Neural progenitor cell (in vitro differentiated cells): ENCODE measurements at regions not wholly inside any gene's neighbourhood (a gene's known extent, or its start where the extent isn't known, plus 50 kb on each side); places are given as distances from the start of the nearest gene placed in this dataset.

Experiments used
- EZH2 ChIP-seq: fragments of 200-600 bp; sonication (generic); IDR thresholded peaks from 2 replicates; pipeline ENCODE4 v1.6.1; 2017; ENCODE audit warnings: antibody characterized with exemption, mild to moderate bottlenecking, moderate library complexity
- TF ChIP-seq, protein P1 (sequence below): fragments of 200-600 bp; sonication (generic); IDR thresholded peaks from 2 replicates; pipeline ENCODE4 v1.5.1; 2017; ENCODE audit warnings: antibody characterized with exemption, mild to moderate bottlenecking

DNA sequence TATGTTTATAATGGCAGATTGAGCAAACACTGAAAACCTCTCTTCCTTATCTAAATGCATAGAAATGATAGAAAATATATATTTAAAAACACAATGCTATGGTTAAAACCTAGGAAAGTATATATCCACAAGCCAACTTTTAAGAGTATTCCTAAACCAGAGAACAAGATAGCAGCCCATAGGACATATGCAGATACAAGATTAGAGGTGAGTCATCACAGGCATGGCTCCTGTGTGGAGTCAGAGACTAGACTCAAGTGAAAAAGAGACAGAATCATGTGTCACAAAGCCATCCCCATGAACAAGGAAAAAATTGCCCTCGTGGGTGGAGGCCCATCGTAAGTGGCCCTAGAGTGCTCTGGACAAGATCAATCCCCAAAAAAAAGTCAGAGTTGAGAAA lies 199.4 kb upstream of the PPP2R3A start:
- TF ChIP-seq, protein P1, sequence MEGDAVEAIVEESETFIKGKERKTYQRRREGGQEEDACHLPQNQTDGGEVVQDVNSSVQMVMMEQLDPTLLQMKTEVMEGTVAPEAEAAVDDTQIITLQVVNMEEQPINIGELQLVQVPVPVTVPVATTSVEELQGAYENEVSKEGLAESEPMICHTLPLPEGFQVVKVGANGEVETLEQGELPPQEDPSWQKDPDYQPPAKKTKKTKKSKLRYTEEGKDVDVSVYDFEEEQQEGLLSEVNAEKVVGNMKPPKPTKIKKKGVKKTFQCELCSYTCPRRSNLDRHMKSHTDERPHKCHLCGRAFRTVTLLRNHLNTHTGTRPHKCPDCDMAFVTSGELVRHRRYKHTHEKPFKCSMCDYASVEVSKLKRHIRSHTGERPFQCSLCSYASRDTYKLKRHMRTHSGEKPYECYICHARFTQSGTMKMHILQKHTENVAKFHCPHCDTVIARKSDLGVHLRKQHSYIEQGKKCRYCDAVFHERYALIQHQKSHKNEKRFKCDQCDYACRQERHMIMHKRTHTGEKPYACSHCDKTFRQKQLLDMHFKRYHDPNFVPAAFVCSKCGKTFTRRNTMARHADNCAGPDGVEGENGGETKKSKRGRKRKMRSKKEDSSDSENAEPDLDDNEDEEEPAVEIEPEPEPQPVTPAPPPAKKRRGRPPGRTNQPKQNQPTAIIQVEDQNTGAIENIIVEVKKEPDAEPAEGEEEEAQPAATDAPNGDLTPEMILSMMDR, result no peak
- TF ChIP-seq EZH2, result no peak
